Head of caudate nucleus (tissue), 42 donors: ENCODE measurements at regions not wholly inside any gene's neighbourhood (a gene's known extent, or its start where the extent isn't known, plus 50 kb on each side); places are given as distances from the start of the nearest gene placed in this dataset.

Experiments
- DNase-seq, 42 donors: peaks; one replicate each; pipeline versions ENCODE4 v3.0.0 to v3.0.0-alpha.2; 2020 to 2021; ENCODE audit warnings: mixed read lengths in 7 of 42
- intact Hi-C: fragments of 100-400 bp; cut with DNase I; formaldehyde crosslinking; loops from one replicate; pipeline ENCODE4 v1.15.0; 2022

- no peak for DNase-seq
- intact Hi-C loops, result no loop called here
Observed at GRCh38 chr22:48560389-48560751, 1267.3 kb downstream of the BRD1 start.

GRCh38 chr22:48559647-48560388 lies 1267.9 kb downstream of the BRD1 start:
- DNase-seq, result no peak
- intact Hi-C loops, result no loop called here

GRCh38 chr22:48558606-48559402 lies 1268.9 kb downstream of the BRD1 start:
- intact Hi-C loops, result no loop called here
- DNase-seq, result peak in 1 of 42 donors; percentile 3

GRCh38 chr22:48558016-48558415 lies 1269.7 kb downstream of the BRD1 start:
- intact Hi-C loops, result no loop called here
- DNase-seq, result no peak

- intact Hi-C loops, result no loop called here
- DNase-seq, result no peak
Observed at GRCh38 chr22:48557473-48557872, 1270.2 kb downstream of the BRD1 start.

GRCh38 chr22:48556751-48557150 lies 1270.9 kb downstream of the BRD1 start:
- intact Hi-C loops, result no loop called here
- DNase-seq, result no peak

- intact Hi-C loops, result no loop called here
- DNase-seq, result no peak
Observed at GRCh38 chr22:48556222-48556621, 1271.5 kb downstream of the BRD1 start.

- DNase-seq, result no peak
- intact Hi-C loops, result no loop called here
Observed at GRCh38 chr22:48555606-48556005, 1272.1 kb downstream of the BRD1 start.

- no peak for DNase-seq
- intact Hi-C loops, result no loop called here
Observed at GRCh38 chr22:48554893-48555572, 1272.6 kb downstream of the BRD1 start.

- no peak for DNase-seq
- intact Hi-C loops, result no loop called here
Observed at GRCh38 chr22:48553694-48554308, 1273.9 kb downstream of the BRD1 start.

- intact Hi-C loops, result no loop called here
- DNase-seq, result no peak
Observed at GRCh38 chr22:48553119-48553518, 1274.6 kb downstream of the BRD1 start.

- no peak for DNase-seq
- intact Hi-C loops, result no loop called here
Observed at GRCh38 chr22:48551716-48552268, 1275.9 kb downstream of the BRD1 start.

GRCh38 chr22:48551061-48551460 lies 1276.6 kb downstream of the BRD1 start:
- no peak for DNase-seq
- intact Hi-C loops, result no loop called here

GRCh38 chr22:48548391-48548790 lies 1279.3 kb downstream of the BRD1 start:
- intact Hi-C loops, result no loop called here

GRCh38 chr22:48547971-48548370 lies 1279.7 kb downstream of the BRD1 start:
- intact Hi-C loops, result no loop called here
- DNase-seq, result no peak

More at GRCh38 chr22:48548391-48548790, 1279.3 kb downstream of the BRD1 start:
- DNase-seq, result no peak

GRCh38 chr22:48546653-48547424 lies 1280.8 kb downstream of the BRD1 start:
- DNase-seq, result no peak
- intact Hi-C loops, result no loop called here

- no peak for DNase-seq
- intact Hi-C loops, result no loop called here
Observed at GRCh38 chr22:48545987-48546386, 1281.7 kb downstream of the BRD1 start.

GRCh38 chr22:48541401-48542098 lies 1286.1 kb downstream of the BRD1 start:
- DNase-seq, result no peak
- intact Hi-C loops, result no loop called here
